ENCODE measurements at regions not wholly inside any gene's neighbourhood (a gene's known extent, or its start where the extent isn't known, plus 50 kb on each side); places are given as distances from the start of the nearest gene placed in this dataset.
"Not testable (repeated sequence)": the region's sequence is repeated elsewhere in the genome, so short reads cannot be mapped to it uniquely, and the experiment has no call there.

DNA sequence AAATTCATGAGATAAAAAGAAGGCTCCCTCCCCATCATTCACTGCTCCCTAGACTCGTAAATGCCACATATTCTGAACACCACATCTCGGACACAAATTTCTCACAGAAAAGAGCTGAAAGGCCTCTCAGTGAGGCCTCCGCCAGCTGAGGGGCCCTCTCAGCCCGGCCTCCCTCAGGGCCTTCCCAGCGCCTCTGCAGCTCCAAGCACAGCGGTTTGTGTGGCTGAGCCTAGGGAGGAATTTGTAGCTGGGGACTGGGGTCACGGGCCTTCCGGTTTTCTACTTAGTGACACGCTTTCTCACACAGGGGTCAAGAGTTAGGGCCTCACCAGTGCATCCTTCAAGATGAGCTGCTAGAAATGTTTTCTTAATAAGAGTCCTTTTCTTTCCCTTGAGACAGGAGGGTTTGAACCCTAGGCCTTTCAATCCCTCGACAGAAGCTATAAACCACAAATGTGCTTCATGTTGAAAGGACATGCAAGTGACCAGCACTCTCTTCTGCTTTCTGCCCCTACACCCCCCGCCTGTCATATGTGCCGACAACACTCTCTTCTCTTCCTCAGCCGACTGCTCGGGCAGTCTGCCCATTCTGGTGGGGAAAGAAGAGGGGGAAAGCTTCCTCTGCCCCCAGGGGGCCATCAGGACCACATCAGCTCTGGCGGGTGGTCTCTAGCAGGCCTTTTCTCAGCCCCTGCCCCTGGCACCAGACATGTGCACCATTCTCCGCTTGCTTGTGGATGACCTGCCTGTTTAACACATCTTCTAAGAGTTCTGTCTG is 104.9 kb downstream of the CHIC2 start:
- Histone ChIP-seq H3K27ac (ENCODE audit: low read length) (no peak overlapping the region), H3K36me3 (ENCODE audit: control insufficient read depth in 1 of 2, insufficient read depth in 2 of 2, low read length in 2 of 2) (no peaks in the 10 kb centered on the region), H3K27me3 (ENCODE audit: low read depth, low read length) (no peaks in the 10 kb centered on the region), H3K4me1 (ENCODE audit: control insufficient read depth in 1 of 2, insufficient read depth in 2 of 2, low read length in 2 of 2) (no peaks in the 10 kb centered on the region), H3K9me3 (ENCODE audit: control insufficient read depth in 1 of 2, low read length in 2 of 2) (no peaks in the 10 kb centered on the region), H3K4me3 (ENCODE audit: low read depth in 1 of 2, low read length in 2 of 2) (no peak overlapping the region)

DNA sequence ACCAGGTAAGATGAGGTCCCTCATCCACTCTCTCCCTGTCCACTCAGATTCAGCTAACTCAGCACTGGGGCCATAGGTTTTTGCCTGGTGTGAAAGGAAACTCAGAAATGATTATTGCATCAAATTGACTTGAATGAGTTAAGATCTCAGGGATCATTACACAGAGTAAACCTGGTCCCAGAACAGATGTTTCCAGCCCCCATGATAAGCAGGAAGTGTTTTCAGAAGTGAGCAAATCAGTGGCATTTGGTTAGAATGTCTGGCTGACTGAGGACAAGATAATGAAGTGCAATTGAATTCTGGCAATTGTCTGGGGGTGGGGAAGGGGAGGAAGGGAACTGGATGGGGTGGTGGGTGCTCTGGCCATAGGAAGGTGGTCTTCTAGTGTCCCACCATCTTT is 108.0 kb downstream of the CHIC2 start:
- Histone ChIP-seq H3K36me3 (ENCODE audit: control insufficient read depth in 1 of 2, insufficient read depth in 2 of 2, low read length in 2 of 2) (no peaks in the 10 kb centered on the region), H3K27me3 (ENCODE audit: low read depth, low read length) (no peaks in the 10 kb centered on the region), H3K9me3 (ENCODE audit: control insufficient read depth in 1 of 2, low read length in 2 of 2) (no peaks in the 10 kb centered on the region), H3K27ac (ENCODE audit: low read length) (no peak overlapping the region), H3K4me1 (ENCODE audit: control insufficient read depth in 1 of 2, insufficient read depth in 2 of 2, low read length in 2 of 2) (no peaks in the 10 kb centered on the region), H3K4me3 (ENCODE audit: low read depth in 1 of 2, low read length in 2 of 2) (no peak overlapping the region)

DNA sequence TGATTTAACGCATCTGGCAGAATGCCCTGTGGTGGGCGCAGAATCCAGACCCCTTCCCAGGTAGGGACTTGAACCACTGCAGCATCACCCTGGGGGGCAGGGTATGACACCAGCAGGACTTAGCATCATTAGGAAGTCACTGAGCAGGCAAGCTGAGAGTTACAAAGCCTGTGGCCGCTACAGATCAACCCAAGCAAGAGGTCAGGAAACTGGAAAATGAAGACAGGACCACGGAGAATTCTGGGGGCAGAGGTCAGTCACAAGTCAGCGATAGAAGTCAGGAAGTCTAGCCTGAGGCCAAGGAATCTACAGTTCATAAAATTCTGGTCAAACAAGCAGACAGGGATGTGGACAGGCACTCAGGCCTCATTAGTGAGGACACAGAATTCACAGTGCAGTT is 108.4 kb downstream of the CHIC2 start:
- Histone ChIP-seq H3K4me3 (ENCODE audit: low read depth in 1 of 2, low read length in 2 of 2) (no peak overlapping the region), H3K27me3 (ENCODE audit: low read depth, low read length) (no peaks in the 10 kb centered on the region), H3K36me3 (ENCODE audit: control insufficient read depth in 1 of 2, insufficient read depth in 2 of 2, low read length in 2 of 2) (no peaks in the 10 kb centered on the region), H3K27ac (ENCODE audit: low read length) (no peak overlapping the region), H3K4me1 (ENCODE audit: control insufficient read depth in 1 of 2, insufficient read depth in 2 of 2, low read length in 2 of 2) (no peaks in the 10 kb centered on the region), H3K9me3 (ENCODE audit: control insufficient read depth in 1 of 2, low read length in 2 of 2) (no peaks in the 10 kb centered on the region)

DNA sequence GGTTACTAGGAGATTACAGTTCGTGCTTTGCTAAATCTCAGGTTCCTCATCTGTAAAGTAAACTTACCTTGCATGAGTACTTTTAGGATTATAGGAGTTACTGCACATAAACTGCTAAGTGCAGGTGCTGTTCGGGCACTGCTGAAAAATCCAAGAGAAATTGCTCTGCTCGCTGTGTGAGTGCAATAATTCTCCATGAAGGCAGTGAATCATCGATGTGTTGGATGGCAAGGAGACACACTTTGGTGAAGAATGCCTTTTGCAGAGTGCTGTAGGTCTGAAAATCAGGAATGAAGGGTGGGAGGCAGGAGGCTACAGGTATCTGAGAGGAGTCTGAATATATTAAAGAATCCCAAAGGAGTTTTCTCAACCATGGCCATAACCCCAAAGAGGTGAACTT is 113.0 kb downstream of the CHIC2 start:
- H3K27me3 ChIP-seq (ENCODE audit: low read depth, low read length): no peaks in the 10 kb centered on the region
- no peaks in the 10 kb centered on the region for H3K9me3 ChIP-seq (ENCODE audit: control insufficient read depth in 1 of 2, low read length in 2 of 2)
- H3K4me3 ChIP-seq (ENCODE audit: low read depth in 1 of 2, low read length in 2 of 2): no peak overlapping the region
- H3K36me3 ChIP-seq (ENCODE audit: control insufficient read depth in 1 of 2, insufficient read depth in 2 of 2, low read length in 2 of 2): no peaks in the 10 kb centered on the region
- no peaks in the 10 kb centered on the region for H3K4me1 ChIP-seq (ENCODE audit: control insufficient read depth in 1 of 2, insufficient read depth in 2 of 2, low read length in 2 of 2)
- no peak overlapping the region for H3K27ac ChIP-seq (ENCODE audit: low read length)

DNA sequence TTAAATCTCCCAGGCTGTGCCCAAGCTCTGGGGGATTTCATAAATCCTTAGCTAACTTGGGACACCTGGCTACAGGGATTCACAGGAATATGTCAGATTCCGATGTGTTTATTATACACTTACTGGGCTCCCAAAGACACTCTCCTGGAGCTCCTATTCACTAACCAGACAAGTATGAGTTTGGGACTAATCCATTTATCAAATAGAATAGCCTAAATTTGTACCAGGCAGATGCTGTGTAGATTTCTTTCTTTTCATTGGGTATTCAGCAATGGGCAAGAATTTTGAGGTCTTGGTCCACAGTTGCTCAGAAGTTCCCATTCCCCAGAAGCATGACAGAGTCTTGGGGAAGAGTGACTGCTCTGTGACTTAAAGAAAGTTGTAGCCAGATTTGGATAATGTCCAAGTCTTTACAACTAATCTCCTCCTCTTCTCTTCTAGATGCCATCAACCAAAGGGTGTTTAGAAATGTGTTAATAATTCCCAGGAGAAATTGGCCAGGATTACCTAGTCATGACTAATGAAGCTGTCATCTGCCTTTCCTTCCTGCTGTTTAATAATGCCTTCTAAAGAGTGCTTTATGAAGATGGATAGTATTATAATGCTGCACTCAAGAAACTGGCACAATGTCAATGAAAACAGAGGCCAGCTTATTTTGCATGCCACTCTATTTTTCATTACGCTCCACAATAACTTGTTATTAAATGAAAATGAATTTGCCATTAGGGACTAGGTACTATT is 120.9 kb downstream of the CHIC2 start:
- Histone ChIP-seq H3K4me3 (ENCODE audit: low read depth in 1 of 2, low read length in 2 of 2) (no peak overlapping the region), H3K4me1 (ENCODE audit: control insufficient read depth in 1 of 2, insufficient read depth in 2 of 2, low read length in 2 of 2) (peaks cover 0 to 6% of the 10 kb centered on the region in 2 donors), H3K27me3 (ENCODE audit: low read depth, low read length) (no peaks in the 10 kb centered on the region), H3K9me3 (ENCODE audit: control insufficient read depth in 1 of 2, low read length in 2 of 2) (peaks cover 3 to 11% of the 10 kb centered on the region in 2 donors), H3K36me3 (ENCODE audit: control insufficient read depth in 1 of 2, insufficient read depth in 2 of 2, low read length in 2 of 2) (no peaks in the 10 kb centered on the region), H3K27ac (ENCODE audit: low read length) (no peak overlapping the region)

DNA sequence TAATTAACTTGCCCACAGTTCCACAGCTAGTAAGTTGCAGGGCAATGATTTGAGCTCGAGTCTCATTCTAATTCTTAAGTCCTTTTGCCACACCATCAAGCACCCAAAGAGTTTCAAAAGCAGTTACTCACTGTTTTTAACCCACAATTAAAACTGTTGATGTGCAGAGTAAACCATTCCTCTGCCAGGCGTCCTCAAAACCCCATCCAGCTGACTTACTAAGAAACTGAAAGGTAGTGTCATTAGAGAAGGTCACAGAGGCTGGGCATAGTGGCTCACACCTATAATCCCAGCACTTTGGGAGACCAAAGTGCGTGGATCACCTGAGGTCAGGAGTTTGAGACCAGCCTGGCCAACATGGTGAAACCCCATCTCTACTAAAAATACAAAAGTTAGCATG is 121.7 kb downstream of the CHIC2 start:
- Histone ChIP-seq H3K27ac (ENCODE audit: low read length) (no peak overlapping the region), H3K4me1 (ENCODE audit: control insufficient read depth in 1 of 2, insufficient read depth in 2 of 2, low read length in 2 of 2) (peaks cover 0 to 6% of the 10 kb centered on the region in 2 donors), H3K4me3 (ENCODE audit: low read depth in 1 of 2, low read length in 2 of 2) (no peak overlapping the region), H3K27me3 (ENCODE audit: low read depth, low read length) (no peaks in the 10 kb centered on the region), H3K9me3 (ENCODE audit: control insufficient read depth in 1 of 2, low read length in 2 of 2) (peaks cover 3 to 11% of the 10 kb centered on the region in 2 donors), H3K36me3 (ENCODE audit: control insufficient read depth in 1 of 2, insufficient read depth in 2 of 2, low read length in 2 of 2) (no peaks in the 10 kb centered on the region)

DNA sequence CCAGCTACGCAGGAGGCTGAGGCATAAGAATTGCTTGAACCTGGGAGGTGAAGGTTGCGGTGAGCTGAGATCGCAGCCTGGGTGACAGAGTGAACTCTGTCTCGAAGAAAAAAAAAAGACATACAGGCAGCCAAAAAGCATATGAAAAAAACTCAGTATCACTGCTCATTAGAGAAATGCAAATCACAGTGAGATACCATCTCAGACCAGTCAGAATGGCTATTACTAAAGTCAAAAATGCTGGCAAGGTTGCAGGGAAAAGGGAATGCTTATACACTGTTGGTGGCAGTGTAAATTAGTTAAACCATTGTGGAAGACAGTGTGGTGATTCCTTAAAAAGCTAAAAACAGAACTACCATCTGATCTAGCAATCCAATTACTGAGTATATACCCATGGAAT is 123.1 kb downstream of the CHIC2 start:
- Histone ChIP-seq H3K4me3 (ENCODE audit: low read depth in 1 of 2, low read length in 2 of 2) (no peak overlapping the region), H3K4me1 (ENCODE audit: control insufficient read depth in 1 of 2, insufficient read depth in 2 of 2, low read length in 2 of 2) (peaks cover 0 to 6% of the 10 kb centered on the region in 2 donors), H3K9me3 (ENCODE audit: control insufficient read depth in 1 of 2, low read length in 2 of 2) (peaks cover 3 to 11% of the 10 kb centered on the region in 2 donors), H3K27ac (ENCODE audit: low read length) (no peak overlapping the region), H3K27me3 (ENCODE audit: low read depth, low read length) (no peaks in the 10 kb centered on the region), H3K36me3 (ENCODE audit: control insufficient read depth in 1 of 2, insufficient read depth in 2 of 2, low read length in 2 of 2) (no peaks in the 10 kb centered on the region)

DNA sequence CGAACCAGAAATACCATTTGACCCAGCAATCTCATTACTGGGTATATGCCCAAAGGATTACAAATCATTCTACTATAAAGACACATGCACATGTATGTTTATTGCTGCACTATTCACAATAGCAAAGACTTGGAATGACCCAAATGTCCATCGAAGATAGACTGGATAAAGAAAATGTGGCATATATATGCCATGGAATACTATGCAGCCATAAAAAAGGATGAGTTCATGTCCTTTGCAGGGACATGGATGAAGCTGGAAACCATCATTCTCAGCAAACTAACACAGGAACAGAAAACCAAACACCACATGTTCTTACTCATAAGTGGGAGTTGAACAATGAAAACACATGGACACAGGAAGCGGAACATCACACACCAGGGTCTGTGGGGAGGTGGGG is 124.5 kb downstream of the CHIC2 start:
- H3K36me3 ChIP-seq (ENCODE audit: control insufficient read depth in 1 of 2, insufficient read depth in 2 of 2, low read length in 2 of 2); H3K27me3 ChIP-seq (ENCODE audit: low read depth, low read length); H3K4me1 ChIP-seq (ENCODE audit: control insufficient read depth in 1 of 2, insufficient read depth in 2 of 2, low read length in 2 of 2); H3K4me3 ChIP-seq (ENCODE audit: low read depth in 1 of 2, low read length in 2 of 2); H3K27ac ChIP-seq (ENCODE audit: low read length): not testable (repeated sequence)
- peaks cover 3 to 11% of the 10 kb centered on the region in 2 donors for H3K9me3 ChIP-seq (ENCODE audit: control insufficient read depth in 1 of 2, low read length in 2 of 2)

DNA sequence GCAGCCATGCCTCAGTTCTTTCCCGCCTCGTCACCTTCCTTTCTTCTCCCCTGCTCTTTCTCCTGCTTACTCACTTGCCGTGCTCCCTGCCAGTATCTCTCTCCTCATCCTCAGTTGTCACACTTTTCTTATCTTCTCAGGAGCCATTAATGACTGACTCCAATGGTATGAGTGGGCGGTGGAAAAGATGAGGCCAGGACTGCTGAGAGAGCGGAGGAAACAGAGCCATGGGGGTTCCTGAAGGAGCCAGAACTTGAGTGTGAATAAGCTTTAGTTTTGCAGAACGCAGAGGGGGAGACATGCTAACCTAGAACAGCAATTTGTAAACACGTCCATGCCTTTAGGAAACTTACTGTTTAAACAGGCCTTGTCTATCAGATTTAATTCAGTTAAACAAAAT is 126.5 kb downstream of the CHIC2 start:
- Histone ChIP-seq H3K9me3 (ENCODE audit: control insufficient read depth in 1 of 2, low read length in 2 of 2) (peaks cover 3 to 11% of the 10 kb centered on the region in 2 donors), H3K4me1 (ENCODE audit: control insufficient read depth in 1 of 2, insufficient read depth in 2 of 2, low read length in 2 of 2) (no peaks in the 10 kb centered on the region), H3K27me3 (ENCODE audit: low read depth, low read length) (no peaks in the 10 kb centered on the region), H3K27ac (ENCODE audit: low read length) (no peak overlapping the region), H3K36me3 (ENCODE audit: control insufficient read depth in 1 of 2, insufficient read depth in 2 of 2, low read length in 2 of 2) (no peaks in the 10 kb centered on the region), H3K4me3 (ENCODE audit: low read depth in 1 of 2, low read length in 2 of 2) (no peak overlapping the region)

DNA sequence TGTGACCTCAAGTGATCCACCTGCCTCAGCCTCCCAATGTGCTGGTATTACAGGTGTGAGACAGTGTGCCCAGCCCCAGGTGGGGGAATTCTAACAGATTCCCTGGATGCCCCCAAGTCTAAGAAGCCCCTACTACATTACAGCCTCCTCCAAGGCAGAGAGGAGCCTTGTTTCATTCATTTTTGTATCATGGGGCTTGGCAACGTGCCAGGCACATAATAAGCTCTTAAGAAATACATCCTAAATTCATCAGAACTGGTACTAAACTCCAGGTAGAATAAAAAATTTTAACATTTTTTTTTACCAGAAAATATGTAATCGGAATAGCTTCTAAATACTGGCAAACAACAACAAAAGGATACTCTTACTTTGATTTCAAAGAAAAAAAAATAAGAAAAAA is 127.1 kb downstream of the CHIC2 start:
- Histone ChIP-seq H3K9me3 (ENCODE audit: control insufficient read depth in 1 of 2, low read length in 2 of 2) (peaks cover 3 to 11% of the 10 kb centered on the region in 2 donors), H3K4me3 (ENCODE audit: low read depth in 1 of 2, low read length in 2 of 2) (no peak overlapping the region)

DNA sequence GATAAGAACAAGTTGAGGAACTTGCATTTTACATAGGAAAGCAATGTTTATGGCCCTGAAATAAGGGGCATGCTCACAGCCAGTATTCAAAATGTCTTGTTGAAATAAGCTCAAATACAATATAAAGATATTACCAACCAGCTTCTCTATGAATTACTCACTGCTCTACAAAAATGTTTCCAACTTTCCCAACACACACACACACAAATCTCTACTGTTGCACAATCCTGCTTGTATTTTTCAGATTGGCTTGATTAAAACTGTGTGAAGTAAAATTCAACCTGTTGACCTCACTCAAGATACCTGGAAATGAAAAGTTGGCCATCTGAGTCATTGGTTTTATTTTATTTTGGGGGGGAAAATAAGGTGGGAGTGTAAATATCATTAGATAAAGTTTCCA is 128.6 kb downstream of the CHIC2 start:
- no peak overlapping the region for H3K4me3 ChIP-seq (ENCODE audit: low read depth in 1 of 2, low read length in 2 of 2)
- peaks cover 3 to 11% of the 10 kb centered on the region in 2 donors for H3K9me3 ChIP-seq (ENCODE audit: control insufficient read depth in 1 of 2, low read length in 2 of 2)
- H3K4me1 ChIP-seq (ENCODE audit: control insufficient read depth in 1 of 2, insufficient read depth in 2 of 2, low read length in 2 of 2): no peaks in the 10 kb centered on the region
- no peak overlapping the region for H3K27ac ChIP-seq (ENCODE audit: low read length)
- H3K36me3 ChIP-seq (ENCODE audit: control insufficient read depth in 1 of 2, insufficient read depth in 2 of 2, low read length in 2 of 2): no peaks in the 10 kb centered on the region
- H3K27me3 ChIP-seq (ENCODE audit: low read depth, low read length): no peaks in the 10 kb centered on the region

More for the DNA sequence above, 127.1 kb downstream of the CHIC2 start:
- Histone ChIP-seq H3K27me3 (ENCODE audit: low read depth, low read length) (no peaks in the 10 kb centered on the region), H3K4me1 (ENCODE audit: control insufficient read depth in 1 of 2, insufficient read depth in 2 of 2, low read length in 2 of 2) (no peaks in the 10 kb centered on the region), H3K36me3 (ENCODE audit: control insufficient read depth in 1 of 2, insufficient read depth in 2 of 2, low read length in 2 of 2) (no peaks in the 10 kb centered on the region), H3K27ac (ENCODE audit: low read length) (no peak overlapping the region)
